ENCODE measurements at regions not wholly inside any gene's neighbourhood (a gene's known extent, or its start where the extent isn't known, plus 50 kb on each side); places are given as distances from the start of the nearest gene placed in this dataset.

DNA sequence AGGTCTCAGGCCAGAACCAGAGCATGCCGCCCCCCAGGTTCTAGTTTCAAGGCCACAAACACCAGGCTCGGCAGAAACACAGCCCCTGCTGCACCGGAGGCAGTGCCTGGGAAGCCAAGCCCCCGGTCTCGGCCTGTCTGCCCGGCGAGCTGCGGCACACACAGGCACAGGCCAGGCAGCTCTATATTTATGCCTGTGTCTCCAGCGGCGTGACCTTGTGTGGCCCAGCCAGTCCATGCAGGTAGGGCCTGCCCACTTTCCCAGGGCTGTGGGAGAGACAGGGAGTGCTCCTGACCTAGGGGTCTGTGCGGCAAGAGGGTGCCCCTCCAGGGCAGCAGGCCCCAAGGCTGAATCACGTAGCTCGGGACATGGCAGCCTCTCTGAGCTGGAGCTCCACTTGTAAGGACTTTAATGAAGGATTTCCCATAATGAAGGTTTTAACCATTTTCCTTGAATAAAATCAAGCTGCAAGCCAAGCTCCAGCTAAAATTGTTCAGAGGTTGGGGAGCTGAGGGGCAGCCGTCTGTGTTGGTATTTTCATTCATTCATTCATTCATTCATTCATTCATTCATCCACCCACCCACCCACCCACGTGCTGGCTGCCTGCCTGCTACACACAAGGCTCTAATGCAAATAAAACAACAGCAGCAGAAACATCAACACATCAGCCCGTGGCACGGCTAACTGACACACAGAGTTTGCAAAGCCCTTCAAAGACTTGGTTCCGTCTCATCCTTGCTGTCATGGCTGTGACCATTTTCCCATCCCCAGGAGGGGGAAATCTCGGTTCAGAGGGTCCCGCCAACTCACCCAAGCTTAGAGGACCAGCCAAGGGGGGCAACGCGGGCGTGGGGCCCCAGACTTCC lies 92.0 kb downstream of the RFLNA start:
- TF ChIP-seq, protein P1, sequence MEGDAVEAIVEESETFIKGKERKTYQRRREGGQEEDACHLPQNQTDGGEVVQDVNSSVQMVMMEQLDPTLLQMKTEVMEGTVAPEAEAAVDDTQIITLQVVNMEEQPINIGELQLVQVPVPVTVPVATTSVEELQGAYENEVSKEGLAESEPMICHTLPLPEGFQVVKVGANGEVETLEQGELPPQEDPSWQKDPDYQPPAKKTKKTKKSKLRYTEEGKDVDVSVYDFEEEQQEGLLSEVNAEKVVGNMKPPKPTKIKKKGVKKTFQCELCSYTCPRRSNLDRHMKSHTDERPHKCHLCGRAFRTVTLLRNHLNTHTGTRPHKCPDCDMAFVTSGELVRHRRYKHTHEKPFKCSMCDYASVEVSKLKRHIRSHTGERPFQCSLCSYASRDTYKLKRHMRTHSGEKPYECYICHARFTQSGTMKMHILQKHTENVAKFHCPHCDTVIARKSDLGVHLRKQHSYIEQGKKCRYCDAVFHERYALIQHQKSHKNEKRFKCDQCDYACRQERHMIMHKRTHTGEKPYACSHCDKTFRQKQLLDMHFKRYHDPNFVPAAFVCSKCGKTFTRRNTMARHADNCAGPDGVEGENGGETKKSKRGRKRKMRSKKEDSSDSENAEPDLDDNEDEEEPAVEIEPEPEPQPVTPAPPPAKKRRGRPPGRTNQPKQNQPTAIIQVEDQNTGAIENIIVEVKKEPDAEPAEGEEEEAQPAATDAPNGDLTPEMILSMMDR (conservative IDR thresholded peaks at IDR 0.05): no peak
- no peak for TF ChIP-seq ZFX (IDR thresholded peaks at IDR 0.05)

All from C4-2B (cell line).